Hepatic stellate cell (primary cell): ENCODE measurements at regions not wholly inside any gene's neighbourhood (a gene's known extent, or its start where the extent isn't known, plus 50 kb on each side); places are given as distances from the start of the nearest gene placed in this dataset.

Experiments
- DNase-seq: peaks from one replicate; pipeline ENCODE4 v3.0.0; 2011; ENCODE audit warnings: low spot score

DNA sequence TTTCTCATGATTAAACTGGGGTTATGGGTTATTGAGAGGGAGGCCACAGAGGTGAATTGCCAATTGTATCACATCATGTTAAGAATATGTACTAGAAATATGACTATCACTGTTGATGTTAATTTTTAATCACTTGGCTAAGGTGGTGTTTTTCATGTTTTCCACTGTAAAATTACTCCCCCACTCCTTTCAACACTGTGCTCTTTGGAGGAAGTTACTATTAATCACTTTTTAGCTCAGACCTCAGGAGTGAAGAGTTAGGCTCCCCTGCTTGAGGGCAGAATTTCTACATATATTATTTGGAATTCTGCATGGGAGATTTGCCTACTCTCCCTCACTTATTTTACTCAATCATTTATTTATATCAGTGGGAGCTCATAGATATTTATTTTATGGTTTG, 76.0 kb upstream of the OSR1 start:
- DNase-seq: no peak

DNA sequence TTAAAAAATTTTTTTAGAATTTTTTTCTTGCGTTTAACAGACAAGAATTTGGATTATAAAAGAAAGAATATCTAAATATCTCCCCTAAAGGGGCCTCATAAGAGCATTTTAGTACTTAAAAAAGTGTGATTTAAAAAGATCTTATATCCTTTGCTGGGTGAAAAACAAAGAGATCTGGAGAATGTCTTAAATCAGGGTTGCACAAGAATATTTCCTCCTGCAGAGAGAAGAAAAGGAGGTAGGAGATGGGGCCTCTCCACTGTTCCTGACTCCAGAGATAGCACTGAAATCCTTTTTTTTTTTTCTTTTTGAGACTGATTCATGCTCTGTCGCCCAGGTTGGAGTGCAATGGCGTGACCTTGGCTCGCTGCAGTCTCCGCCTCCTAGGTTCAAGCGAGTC, 68.5 kb upstream of the OSR1 start:
- DNase-seq: no peak

DNA sequence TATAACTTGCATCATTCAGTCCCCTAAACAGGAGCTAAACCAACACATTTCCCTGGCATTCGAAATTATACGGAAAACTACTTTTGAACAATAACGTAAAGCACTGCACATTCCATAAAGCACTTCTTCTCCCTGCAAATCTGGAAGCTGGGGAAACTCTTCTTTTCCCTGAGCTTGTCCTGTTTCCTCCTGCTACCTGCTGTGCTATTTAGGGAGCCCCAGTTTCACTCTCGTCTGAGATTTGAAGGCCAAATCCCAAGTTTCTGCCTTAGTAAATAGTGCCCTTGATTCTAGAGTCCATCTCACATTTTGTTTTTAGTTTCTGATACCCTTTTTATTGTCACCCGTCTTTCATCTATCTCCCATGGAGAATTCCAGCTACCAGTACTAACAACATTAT, 67.7 kb upstream of the OSR1 start:
- DNase-seq: no peak

DNA sequence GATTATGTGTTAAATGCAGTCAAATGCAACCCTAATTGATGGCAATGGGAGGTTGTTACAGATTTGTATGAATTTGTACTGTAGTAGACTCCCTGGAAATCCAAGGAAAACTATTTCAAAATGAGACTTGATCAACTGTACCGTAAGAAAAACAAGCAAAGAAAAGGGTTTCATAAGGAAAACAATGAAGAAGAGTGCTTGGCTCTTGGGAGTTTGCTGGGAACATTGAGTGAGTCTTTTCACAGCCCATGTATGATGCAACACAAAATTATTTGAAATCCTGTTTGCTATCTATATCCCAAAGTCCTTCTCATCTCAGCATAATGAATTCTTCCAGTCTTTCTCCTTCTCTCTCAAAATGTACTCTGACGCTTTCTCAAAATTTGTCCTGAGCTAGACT, 67.0 kb upstream of the OSR1 start:
- no peak for DNase-seq

DNA sequence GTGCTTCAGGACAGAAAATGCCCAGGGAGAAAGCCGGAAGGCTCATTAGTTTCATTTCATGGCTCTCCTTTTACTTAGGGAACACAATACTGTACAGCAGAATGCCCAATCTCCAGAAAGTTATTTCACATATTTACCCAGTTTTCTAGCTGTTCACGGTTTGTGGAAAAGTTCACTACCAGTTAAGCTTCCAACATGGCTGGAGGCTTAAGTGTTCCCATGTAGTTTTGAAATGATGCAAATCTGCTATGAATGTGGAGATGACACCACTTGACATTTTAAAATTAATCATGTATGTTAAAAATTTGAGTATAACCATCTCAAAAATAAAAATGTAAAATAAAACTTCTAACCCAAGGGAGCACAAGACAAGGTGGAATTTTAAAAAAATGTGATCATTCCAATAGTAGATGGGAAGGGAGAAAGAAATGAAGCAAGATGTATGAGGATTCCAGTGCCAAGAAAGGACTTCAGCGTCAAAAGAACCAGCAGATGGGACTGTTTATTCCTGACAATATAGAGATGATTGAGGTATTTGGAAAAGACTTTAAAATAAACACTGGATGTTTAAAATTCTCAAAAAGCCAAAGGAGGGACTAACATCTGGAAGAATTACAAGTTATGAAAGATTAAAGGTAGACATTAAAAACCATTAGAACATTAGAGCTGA, 60.9 kb upstream of the OSR1 start:
- no peak for DNase-seq

DNA sequence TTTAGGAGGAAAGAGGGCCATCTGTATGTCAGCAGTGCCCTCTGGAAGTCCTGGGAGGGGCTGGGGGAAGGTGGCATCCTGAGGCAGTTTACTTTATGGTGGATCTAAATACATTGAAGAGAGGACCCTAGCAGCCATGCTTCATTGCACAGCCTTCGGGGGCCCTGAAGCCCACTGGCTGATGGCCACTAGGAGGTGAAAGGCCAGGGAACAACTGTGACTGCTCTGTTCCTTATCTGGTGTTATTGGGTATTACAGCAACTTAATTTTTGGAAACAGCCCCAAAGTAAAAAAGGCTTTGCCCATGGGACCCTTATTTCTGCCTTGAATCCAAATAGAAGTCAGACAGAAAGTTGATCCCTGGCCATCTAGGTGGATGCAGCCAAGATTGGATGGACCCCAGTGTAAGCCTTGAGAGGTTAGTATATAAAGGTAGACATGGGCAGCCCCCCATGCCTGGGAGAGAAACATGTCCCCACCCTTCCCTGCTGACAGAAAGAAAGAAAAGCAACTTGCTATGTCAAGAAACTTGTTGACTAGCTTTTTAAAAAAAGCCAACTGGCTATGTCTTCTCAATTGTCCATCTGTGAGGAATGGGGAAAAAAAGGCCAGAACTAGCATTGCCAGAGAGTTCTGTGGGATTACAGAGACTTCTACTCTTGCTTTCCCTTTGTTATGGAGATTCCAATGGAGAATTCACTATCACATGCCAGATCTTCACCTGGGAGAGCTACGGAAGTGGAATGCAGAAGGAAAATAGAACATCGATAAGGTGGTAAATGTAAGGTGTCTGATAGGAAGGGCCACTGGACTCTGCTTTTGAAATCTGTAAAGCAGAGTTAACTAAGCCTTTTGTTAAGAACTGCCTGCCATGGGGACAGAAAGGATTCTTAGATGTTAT, 58.6 kb upstream of the OSR1 start:
- no peak for DNase-seq

DNA sequence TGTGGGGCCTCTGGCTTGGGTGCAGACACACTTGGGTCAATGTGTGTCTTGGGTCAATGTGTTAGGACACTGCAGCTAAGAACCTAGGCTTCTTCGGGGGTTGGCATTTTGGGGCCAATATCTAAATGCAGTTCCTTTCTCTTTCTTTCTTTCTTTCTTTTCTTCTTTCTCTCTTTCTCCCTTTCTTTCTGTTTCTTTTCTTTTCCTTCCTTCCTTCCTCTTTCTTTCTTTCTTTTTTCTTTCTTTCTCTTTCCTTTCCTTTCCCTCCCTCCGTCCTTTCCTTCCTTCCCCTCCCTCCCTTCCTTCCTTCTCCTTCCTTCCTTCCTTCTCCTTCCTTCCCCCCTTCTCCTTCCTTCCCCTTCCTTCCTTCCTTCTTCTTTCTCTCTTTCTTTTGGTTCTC, 57.7 kb upstream of the OSR1 start:
- DNase-seq: no peak

DNA sequence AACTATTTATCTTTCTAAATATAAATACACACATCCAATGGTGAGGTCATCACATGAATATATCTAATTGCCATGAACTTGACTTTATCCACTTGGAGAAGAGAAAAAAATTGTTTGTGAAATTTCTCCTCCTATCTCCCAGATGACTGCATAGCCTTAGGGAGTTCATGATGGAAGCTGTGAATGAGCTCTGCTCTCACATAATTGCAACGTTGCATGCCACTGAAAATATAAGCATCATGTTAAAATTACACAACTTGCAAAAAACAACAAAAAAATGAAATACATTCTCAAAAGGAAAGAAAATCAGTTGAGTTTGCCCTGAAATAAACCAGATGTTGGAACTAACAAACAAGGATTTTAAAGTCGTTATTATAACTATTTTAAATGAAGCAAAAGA, 50.6 kb upstream of the OSR1 start:
- no peak for DNase-seq

DNA sequence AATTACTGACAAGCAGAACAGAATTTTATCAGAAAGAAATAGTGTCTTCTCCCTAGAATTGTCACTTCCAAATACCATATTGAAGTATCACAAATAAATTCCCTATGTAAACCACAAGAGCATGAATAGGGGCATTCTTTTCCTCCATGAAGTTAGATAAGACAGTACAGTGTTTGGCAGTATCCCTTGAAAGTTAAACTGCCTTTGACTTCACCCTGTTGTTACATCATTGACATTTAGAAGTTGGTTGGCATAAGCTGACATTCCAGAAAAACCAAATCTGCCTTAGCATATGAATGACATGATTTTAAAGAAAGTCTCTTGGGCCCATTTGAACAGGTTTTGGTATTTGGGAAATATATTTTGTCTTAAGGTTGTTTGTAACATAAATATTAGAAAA, 50.2 kb upstream of the OSR1 start:
- no peak for DNase-seq
